Gastroesophageal sphincter (tissue), 4 donors: ENCODE measurements at regions not wholly inside any gene's neighbourhood (a gene's known extent, or its start where the extent isn't known, plus 50 kb on each side); places are given as distances from the start of the nearest gene placed in this dataset.

Experiments
- ATAC-seq: fragments of 150-250 bp; one replicate; pipeline ENCODE4 v1.9.1; 2016; ENCODE audit warnings: mild to moderate bottlenecking, moderate library complexity
- H3K27ac ChIP-seq, 4 donors: fragments of 200-600 bp; sonication (generic) in 3 of 4; 1 replicate in 3 of 4; 2 replicates in 1 of 4; pipeline ENCODE4 v1.5.1; 2016 to 2019
- H3K27me3 ChIP-seq: fragments of 200-600 bp; sonication (generic); one replicate; pipeline ENCODE4 v1.5.1; 2019
- H3K36me3 ChIP-seq, 2 donors: fragments of 200-600 bp; sonication (generic); one replicate each; pipeline ENCODE4 v1.5.1; 2019; ENCODE audit warnings: control low read depth in 1 of 2
- H3K4me1 ChIP-seq, 3 donors: fragments of 200-600 bp; sonication (generic); 1 replicate in 2 of 3; 2 replicates in 1 of 3; pipeline ENCODE4 v1.5.1; 2016 to 2019; ENCODE audit warnings: control low read depth in 2 of 3
- H3K4me3 ChIP-seq, 2 donors: fragments of 200-600 bp; sonication (generic); one replicate each; pipeline ENCODE4 v1.5.1; 2019; ENCODE audit warnings: mild to moderate bottlenecking in 1 of 2, moderate library complexity in 1 of 2
- H3K9me3 ChIP-seq, 3 donors: fragments of 200-600 bp; sonication (generic); one replicate each; pipeline ENCODE4 v1.5.1; 2017 to 2019; ENCODE audit warnings: control low read depth in 2 of 3
- EP300 ChIP-seq: sonication (generic); formaldehyde crosslinking; IDR thresholded peaks from one replicate; pipeline ENCODE4 v1.6.1; 2017; ENCODE audit warnings: antibody characterized with exemption, mild to moderate bottlenecking
- POLR2A ChIP-seq, 2 donors: fragments of 450-650 bp; IDR thresholded peaks; one replicate each; pipeline ENCODE4 v1.6.1; 2017; ENCODE audit warnings: antibody characterized with exemption in 2 of 2, mild to moderate bottlenecking in 2 of 2, moderate library complexity in 1 of 2
- POLR2AphosphoS5 ChIP-seq: sonication (generic); formaldehyde crosslinking; IDR thresholded peaks from one replicate; pipeline ENCODE4 v1.6.1; 2017; ENCODE audit warnings: antibody characterized with exemption
- WGBS, 2 donors: methylation state at CpG; one replicate each; pipeline ENCODE4 v1.1.5; 2018; ENCODE audit warnings: low coverage in 1 of 2; 5-methylcytosine and 5-hydroxymethylcytosine counted together
- TF ChIP-seq, protein P1 (sequence below), 4 experiments: fragments of 200-600 bp in 2 of 4; fragments of 450-650 bp in 2 of 4; sonication (generic) in 1 of 4; IDR thresholded peaks; one replicate each; pipeline ENCODE4 v1.5.1; 2017 to 2019; ENCODE audit warnings: antibody characterized with exemption in 4 of 4, mild to moderate bottlenecking in 2 of 4, moderate library complexity in 2 of 4

- H3K9me3 ChIP-seq: no peaks in the 10 kb centered on the region
- no peak for TF ChIP-seq POLR2A (IDR thresholded peaks at IDR 0.05)
- TF ChIP-seq, protein P1, sequence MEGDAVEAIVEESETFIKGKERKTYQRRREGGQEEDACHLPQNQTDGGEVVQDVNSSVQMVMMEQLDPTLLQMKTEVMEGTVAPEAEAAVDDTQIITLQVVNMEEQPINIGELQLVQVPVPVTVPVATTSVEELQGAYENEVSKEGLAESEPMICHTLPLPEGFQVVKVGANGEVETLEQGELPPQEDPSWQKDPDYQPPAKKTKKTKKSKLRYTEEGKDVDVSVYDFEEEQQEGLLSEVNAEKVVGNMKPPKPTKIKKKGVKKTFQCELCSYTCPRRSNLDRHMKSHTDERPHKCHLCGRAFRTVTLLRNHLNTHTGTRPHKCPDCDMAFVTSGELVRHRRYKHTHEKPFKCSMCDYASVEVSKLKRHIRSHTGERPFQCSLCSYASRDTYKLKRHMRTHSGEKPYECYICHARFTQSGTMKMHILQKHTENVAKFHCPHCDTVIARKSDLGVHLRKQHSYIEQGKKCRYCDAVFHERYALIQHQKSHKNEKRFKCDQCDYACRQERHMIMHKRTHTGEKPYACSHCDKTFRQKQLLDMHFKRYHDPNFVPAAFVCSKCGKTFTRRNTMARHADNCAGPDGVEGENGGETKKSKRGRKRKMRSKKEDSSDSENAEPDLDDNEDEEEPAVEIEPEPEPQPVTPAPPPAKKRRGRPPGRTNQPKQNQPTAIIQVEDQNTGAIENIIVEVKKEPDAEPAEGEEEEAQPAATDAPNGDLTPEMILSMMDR (IDR thresholded peaks at IDR 0.05): peak in 1 of 4 experiments; percentile 19
- H3K4me3 ChIP-seq: no peak overlapping the region
- H3K36me3 ChIP-seq: no peaks in the 10 kb centered on the region
- no peak for ATAC-seq
- 40 to 56% methylated on average over 5 to 7 of the region's 11 CpGs for WGBS, 2 donors
- H3K27me3 ChIP-seq: peaks cover 33% of the 10 kb centered on the region
- peaks cover 0 to 11% (median 0%) of the 10 kb centered on the region in 3 donors for H3K4me1 ChIP-seq
- no peak overlapping the region for H3K27ac ChIP-seq
These were observed 297.8 kb upstream of the PRKCQ start for GRCh38 chr10:6877722-6878392.

GRCh38 chr10:6877336-6877721 is 297.3 kb upstream of the PRKCQ start:
- H3K4me3 ChIP-seq: no peak overlapping the region
- no peaks in the 10 kb centered on the region for H3K9me3 ChIP-seq
- ATAC-seq: no peak
- H3K4me1 ChIP-seq: peaks cover 0 to 11% (median 0%) of the 10 kb centered on the region in 3 donors
- H3K27me3 ChIP-seq: peaks cover 33% of the 10 kb centered on the region
- H3K27ac ChIP-seq: no peak overlapping the region
- WGBS, 2 donors: 70 to 76% methylated on average over 2 to 4 of the region's 12 CpGs
- TF ChIP-seq POLR2AphosphoS5: no peak
- H3K36me3 ChIP-seq: no peaks in the 10 kb centered on the region

- 34 to 55% methylated on average over 6 to 7 of the region's 7 CpGs for WGBS, 2 donors
- Histone ChIP-seq H3K4me3 (no peak overlapping the region), H3K27ac (no peak overlapping the region), H3K9me3 (no peaks in the 10 kb centered on the region), H3K27me3 (peaks cover 33% of the 10 kb centered on the region), H3K4me1 (peaks cover 0 to 11% (median 0%) of the 10 kb centered on the region in 3 donors), H3K36me3 (no peaks in the 10 kb centered on the region)
- ATAC-seq: no peak
- TF ChIP-seq POLR2AphosphoS5: no peak
- TF ChIP-seq, protein P1 (IDR thresholded peaks at IDR 0.05): no peak
- no peak for TF ChIP-seq POLR2A (IDR thresholded peaks at IDR 0.05)
- TF ChIP-seq EP300: no peak
These were observed 295.3 kb upstream of the PRKCQ start for GRCh38 chr10:6875269-6875865.

DNA sequence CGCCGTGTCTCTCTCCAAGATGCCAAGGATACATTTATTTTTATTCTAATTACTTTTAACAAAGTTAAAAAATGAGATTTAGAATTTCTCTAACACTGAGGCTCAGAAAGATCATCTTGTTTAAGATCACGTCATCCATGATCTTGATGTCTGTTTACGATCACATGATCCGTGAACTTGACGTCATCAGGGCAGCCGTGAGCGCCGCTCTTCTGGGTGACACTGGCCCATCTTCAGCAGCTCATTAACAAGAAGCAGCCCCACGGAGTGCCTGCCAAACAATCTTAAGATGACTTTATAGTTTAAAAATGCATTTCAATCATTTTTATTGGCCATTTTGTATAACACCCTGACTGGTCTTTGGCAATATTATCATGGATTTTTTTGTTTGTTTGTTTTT is 291.1 kb upstream of the PRKCQ start:
- Histone ChIP-seq H3K27ac (no peak overlapping the region), H3K36me3 (no peaks in the 10 kb centered on the region), H3K4me1 (no peaks in the 10 kb centered on the region), H3K27me3 (peaks cover 9% of the 10 kb centered on the region), H3K4me3 (no peak overlapping the region), H3K9me3 (no peaks in the 10 kb centered on the region)
- no peak for ATAC-seq
- 35 to 66% methylated on average over 5 to 10 of the region's 10 CpGs for WGBS, 2 donors
- TF ChIP-seq, protein P1 (IDR thresholded peaks at IDR 0.05): no peak
- TF ChIP-seq POLR2AphosphoS5 (no peak), POLR2A (IDR thresholded peaks at IDR 0.05) (no peak), EP300 (no peak)

DNA sequence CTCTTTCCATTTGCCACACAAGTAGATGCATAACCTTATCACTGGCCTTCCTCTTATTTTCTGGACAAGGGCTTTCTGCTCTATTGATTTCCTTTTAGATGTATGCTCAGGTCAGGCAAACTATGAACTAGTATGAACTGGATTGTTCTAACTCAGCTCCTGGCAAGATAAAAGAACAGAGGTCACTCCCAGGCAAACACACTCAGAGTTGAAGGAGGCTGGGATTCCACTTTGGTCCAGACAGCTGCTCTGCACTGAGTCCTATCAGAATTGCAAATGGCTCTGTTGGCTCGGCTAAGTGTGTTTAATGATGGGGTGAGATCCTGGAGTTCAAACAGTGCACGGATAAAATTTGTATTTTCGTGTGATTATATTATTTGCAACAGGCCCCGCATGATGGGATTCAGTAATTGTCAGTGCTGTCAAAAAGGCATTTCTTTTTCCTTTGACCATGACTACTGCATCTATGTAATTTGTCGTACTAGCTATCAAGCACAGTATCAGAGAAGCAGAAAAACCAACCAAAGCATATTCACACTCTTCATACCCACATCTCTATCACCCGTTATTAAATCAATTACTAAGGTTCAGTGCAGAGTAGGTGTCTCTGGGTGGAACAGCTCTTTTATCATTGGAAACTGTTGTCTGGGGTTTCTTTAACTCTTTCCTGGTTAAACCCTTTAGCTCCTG is 288.1 kb upstream of the PRKCQ start:
- no peak for ATAC-seq
- Histone ChIP-seq H3K27me3 (no peaks in the 10 kb centered on the region), H3K4me1 (no peaks in the 10 kb centered on the region), H3K9me3 (no peaks in the 10 kb centered on the region), H3K36me3 (no peaks in the 10 kb centered on the region), H3K4me3 (no peak overlapping the region), H3K27ac (no peak overlapping the region)
- WGBS, 2 donors: 65 to 70% methylated on average over 5 to 6 of the region's 6 CpGs
- TF ChIP-seq POLR2A (IDR thresholded peaks at IDR 0.05) (no peak), EP300 (no peak), POLR2AphosphoS5 (no peak)
- TF ChIP-seq, protein P1 (IDR thresholded peaks at IDR 0.05): no peak
